IMR-90 (cell line): ENCODE measurements at regions not wholly inside any gene's neighbourhood (a gene's known extent, or its start where the extent isn't known, plus 50 kb on each side); places are given as distances from the start of the nearest gene placed in this dataset.

Experiments used
- ATAC-seq: fragments of 200-7000 bp; cut with Tn5 transposase; 2 replicates; pipeline ENCODE4 v1.9.1; 2020; ENCODE audit warnings: low read depth, mild to moderate bottlenecking, moderate library complexity
- BruUV-seq: library from RNA; stranded (reverse); fragments of 400-500 nt; replicated peaks from 2 replicates; lab custom pipeline; 2021; lab: Mats Ljungman, UMichigan
- CTCF ChIA-PET: fragments of 300-600 bp; formaldehyde crosslinking; extraction: SDS; loops from one replicate; lab custom pipeline; 2021; ENCODE audit warnings: antibody characterized with exemption; lab: Yijun Ruan, JAX
- POLR2A ChIA-PET: fragments of 300-600 bp; sonication (Branson Sonifier 250); formaldehyde crosslinking; loops from one replicate; lab custom pipeline; 2022; ENCODE audit warnings: antibody characterized with exemption; ENCODE audit not compliant: unreplicated experiment; lab: Charles Lee
- DNase-seq: peaks from one replicate; pipeline ENCODE4 v3.0.0; 2013
- H2AFZ ChIP-seq: replicated peaks from 2 replicates; pipeline ENCODE3; 2013; ENCODE audit warnings: low read length, mild to moderate bottlenecking; ENCODE audit not compliant: poor library complexity
- H2AK5ac ChIP-seq: 2 replicates; pipeline ENCODE4 v1.6.1; 2013; ENCODE audit warnings: low read depth, low read length, inconsistent platforms
- H2AK9ac ChIP-seq: replicated peaks from 2 replicates; pipeline ENCODE3; 2013; ENCODE audit warnings: mild to moderate bottlenecking, low read depth, low read length, moderate library complexity; ENCODE audit not compliant: poor library complexity
- H2BK120ac ChIP-seq: 2 replicates; pipeline ENCODE4 v1.6.1; 2013; ENCODE audit warnings: low read depth, low read length, inconsistent platforms
- H2BK15ac ChIP-seq: 3 replicates; pipeline ENCODE4 v1.6.1; 2013; ENCODE audit warnings: low read depth, low read length, inconsistent platforms
- H2BK20ac ChIP-seq: 2 replicates; pipeline ENCODE4 v1.6.1; 2013; ENCODE audit warnings: low read depth, mild to moderate bottlenecking, inconsistent platforms, low read length, moderate library complexity
- H2BK5ac ChIP-seq: 2 replicates; pipeline ENCODE4 v1.6.1; 2013; ENCODE audit warnings: mild to moderate bottlenecking, low read depth, low read length, inconsistent platforms; ENCODE audit not compliant: poor library complexity, severe bottlenecking
- H3K14ac ChIP-seq: replicated peaks from 2 replicates; pipeline ENCODE4 v1.6.1; 2013; ENCODE audit warnings: low read depth, low read length, inconsistent platforms
- H3K18ac ChIP-seq: 2 replicates; pipeline ENCODE4 v1.6.1; 2013; ENCODE audit warnings: low read depth, low read length, control low read depth
- H3K23ac ChIP-seq: 2 replicates; pipeline ENCODE4 v1.6.1; 2013; ENCODE audit warnings: low read depth, low read length, inconsistent platforms
- H3K27ac ChIP-seq: 2 replicates; pipeline ENCODE4 v1.5.1; 2013; ENCODE audit warnings: mild to moderate bottlenecking, control low read depth, low read length; ENCODE audit not compliant: insufficient read depth
- H3K27me3 ChIP-seq: 2 replicates; pipeline ENCODE4 v1.6.1; 2013; ENCODE audit warnings: low read length; ENCODE audit not compliant: control insufficient read depth, insufficient read depth
- H3K36me3 ChIP-seq: 2 replicates; pipeline ENCODE4 v1.6.1; 2013; ENCODE audit warnings: low read length, mixed read lengths; ENCODE audit not compliant: control insufficient read depth, insufficient read depth
- H3K4ac ChIP-seq: 2 replicates; pipeline ENCODE4 v1.6.1; 2013; ENCODE audit warnings: low read depth, low read length, inconsistent platforms
- H3K4me1 ChIP-seq: 2 replicates; pipeline ENCODE4 v1.6.1; 2013; ENCODE audit warnings: low read length, mixed read lengths; ENCODE audit not compliant: control insufficient read depth, insufficient read depth
- H3K4me2 ChIP-seq: 2 replicates; pipeline ENCODE4 v1.6.1; 2013; ENCODE audit warnings: low read depth, mild to moderate bottlenecking, control low read depth, low read length, moderate library complexity
- H3K4me3 ChIP-seq: 2 replicates; pipeline ENCODE4 v1.5.1; 2013; ENCODE audit warnings: low read depth, mild to moderate bottlenecking, control low read depth, low read length, moderate library complexity; ENCODE audit not compliant: insufficient read depth
- H3K56ac ChIP-seq: 2 replicates; pipeline ENCODE4 v1.6.1; 2013; ENCODE audit warnings: low read length, inconsistent platforms; ENCODE audit not compliant: insufficient read depth; ENCODE audit errors: extremely low read depth
- H3K79me1 ChIP-seq, 2 experiments: 2 replicates each; pipeline ENCODE4 v1.6.1; 2013; ENCODE audit warnings: low read length in 2 of 2, inconsistent platforms in 1 of 2, low read depth in 1 of 2
- H3K9ac ChIP-seq: 2 replicates; pipeline ENCODE4 v1.6.1; 2013; ENCODE audit warnings: low read depth, low read length, control low read depth
- H3K9me1 ChIP-seq: 2 replicates; pipeline ENCODE4 v1.6.1; 2013; ENCODE audit warnings: low read length, inconsistent platforms; ENCODE audit not compliant: insufficient read depth
- H3K9me3 ChIP-seq: 2 replicates; pipeline ENCODE4 v1.6.1; 2013; ENCODE audit warnings: low read length; ENCODE audit not compliant: control insufficient read depth, insufficient read depth
- H4K20me1 ChIP-seq: 2 replicates; pipeline ENCODE4 v1.6.1; 2013; ENCODE audit warnings: low read length, inconsistent platforms; ENCODE audit not compliant: insufficient read depth
- H4K5ac ChIP-seq: 2 replicates; pipeline ENCODE4 v1.6.1; 2013; ENCODE audit warnings: mild to moderate bottlenecking, low read depth, low read length, control low read depth
- H4K8ac ChIP-seq, 2 experiments: 2 replicates each; pipeline ENCODE4 v1.6.1; 2013; ENCODE audit warnings: low read depth in 2 of 2, low read length in 2 of 2, control low read depth in 1 of 2, inconsistent platforms in 1 of 2
- H4K91ac ChIP-seq: 2 replicates; pipeline ENCODE4 v1.6.1; 2013; ENCODE audit warnings: low read depth, low read length, inconsistent platforms; ENCODE audit not compliant: insufficient read depth
- BHLHE40 ChIP-seq: fragments of 150-350 bp; IDR thresholded peaks from 2 replicates; pipeline ENCODE4 v1.6.1; 2016; ENCODE audit warnings: mild to moderate bottlenecking, low read depth, low read length
- CEBPB ChIP-seq: IDR thresholded peaks from 2 replicates; pipeline ENCODE4 v1.6.1; 2012; ENCODE audit warnings: low read depth, low read length, improper control_type of control experiment
- CHD1 ChIP-seq: IDR thresholded peaks from 2 replicates; pipeline ENCODE4 v1.6.1; 2012; ENCODE audit warnings: low read depth, low read length, improper control_type of control experiment
- CTCF ChIP-seq: conservative IDR thresholded peaks from 2 replicates; pipeline ENCODE4 v1.5.1; 2012; ENCODE audit warnings: mild to moderate bottlenecking, low read depth, low read length, improper control_type of control experiment
- ELK1 ChIP-seq: fragments of 150-350 bp; IDR thresholded peaks from 2 replicates; pipeline ENCODE4 v1.6.1; 2016; ENCODE audit warnings: low read depth, mild to moderate bottlenecking, low read length, moderate library complexity, borderline replicate concordance
- FOS ChIP-seq: fragments of 150-350 bp; IDR thresholded peaks from 2 replicates; pipeline ENCODE4 v1.6.1; 2016; ENCODE audit warnings: low read depth, low read length
- MAFK ChIP-seq: IDR thresholded peaks from 2 replicates; pipeline ENCODE4 v1.6.1; 2012; ENCODE audit warnings: low read depth, low read length, improper control_type of control experiment
- MAZ ChIP-seq: IDR thresholded peaks from 2 replicates; pipeline ENCODE4 v1.6.1; 2012; ENCODE audit warnings: low read depth, mild to moderate bottlenecking, low read length, improper control_type of control experiment, moderate library complexity, borderline replicate concordance
- MXI1 ChIP-seq: IDR thresholded peaks from 2 replicates; pipeline ENCODE4 v1.6.1; 2012; ENCODE audit warnings: low read depth, mild to moderate bottlenecking, low read length, moderate library complexity, borderline replicate concordance
- NFE2L2 ChIP-seq: fragments of 150-350 bp; IDR thresholded peaks from 2 replicates; pipeline ENCODE4 v1.6.1; 2016; ENCODE audit warnings: low read depth, mild to moderate bottlenecking, low read length
- POLR2A ChIP-seq: IDR thresholded peaks from 2 replicates; pipeline ENCODE4 v1.6.1; 2012; ENCODE audit warnings: mild to moderate bottlenecking, low read depth, low read length
- RAD21 ChIP-seq: IDR thresholded peaks from 2 replicates; pipeline ENCODE4 v1.6.1; 2012; ENCODE audit warnings: low read length, improper control_type of control experiment
- RCOR1 ChIP-seq: IDR thresholded peaks from 2 replicates; pipeline ENCODE4 v1.6.1; 2012; ENCODE audit warnings: mild to moderate bottlenecking, low read length, improper control_type of control experiment; ENCODE audit not compliant: insufficient replicate concordance
- RFX5 ChIP-seq: IDR thresholded peaks from 2 replicates; pipeline ENCODE4 v1.8.0; 2012; ENCODE audit warnings: low read depth, mild to moderate bottlenecking, low read length, moderate library complexity
- SMC3 ChIP-seq: fragments of 150-350 bp; IDR thresholded peaks from 2 replicates; pipeline ENCODE4 v1.6.1; 2016; ENCODE audit warnings: low read depth, mild to moderate bottlenecking, antibody characterized with exemption, low read length, moderate library complexity
- USF2 ChIP-seq: fragments of 150-350 bp; IDR thresholded peaks from 2 replicates; pipeline ENCODE4 v1.6.1; 2017; ENCODE audit warnings: mild to moderate bottlenecking, antibody characterized with exemption, low read length, low read depth
- WGBS, 2 experiments: methylation state at CpG; one replicate each; pipeline versions ENCODE4 v1.1.5 to v1.1.7; 2013; ENCODE audit warnings: missing lambda C conversion rate in 2 of 2; ENCODE audit not compliant: insufficient read length in 1 of 2; ENCODE audit errors: extremely low coverage in 2 of 2; 5-methylcytosine and 5-hydroxymethylcytosine counted together
- dilution Hi-C: fragments of 300-500 bp; cut with HindIII; formaldehyde crosslinking; loops from one replicate; pipeline ENCODE4 v1.14.3; 2018; ENCODE audit warnings: low sequenced_read_pairs; ENCODE audit not compliant: unreplicated experiment
- in situ Hi-C: fragments of 300-500 bp; cut with MboI; formaldehyde crosslinking; loops from 3 replicates; pipeline ENCODE4 v1.14.3; 2019; ENCODE audit warnings: low sequenced_read_pairs, inconsistent platforms, mixed read lengths
- intact Hi-C: fragments of 100-400 bp; cut with micrococcal nuclease; formaldehyde crosslinking; loops from 2 replicates; pipeline ENCODE4 v1.10.0; 2022

- no peak for DNase-seq
- no TSS peak for BruUV-seq
- in situ Hi-C loops: no loop called here
- H4K91ac ChIP-seq: no peak overlapping the region
- dilution Hi-C loops: no loop called here
- no peak overlapping the region for H4K8ac ChIP-seq
- H4K5ac ChIP-seq: no peak overlapping the region
- H2AK5ac ChIP-seq: no peak overlapping the region
- intact Hi-C loops: no loop called here
- no peaks in the 10 kb centered on the region for H3K9me1 ChIP-seq
- no peaks in the 10 kb centered on the region for H4K20me1 ChIP-seq
- H3K4ac ChIP-seq: no peak overlapping the region
- H2AFZ ChIP-seq: no peak overlapping the region
- 43% methylated on average over 1 of the region's 5 CpGs; no CpG with 5 or more reads in 1 of the 2 experiments for WGBS, 2 experiments
- H2BK20ac ChIP-seq: no peak overlapping the region
- no peak overlapping the region for H3K4me2 ChIP-seq
- H3K9me3 ChIP-seq: no peaks in the 10 kb centered on the region
- H3K14ac ChIP-seq: no peak overlapping the region
- TF ChIP-seq NFE2L2 (no peak), MAFK (no peak), CEBPB (no peak), FOS (no peak), CHD1 (no peak), ELK1 (no peak), MXI1 (no peak), MAZ (no peak), RCOR1 (no peak), BHLHE40 (no peak), RFX5 (no peak), CTCF (no peak), RAD21 (no peak), POLR2A (no peak), SMC3 (no peak), USF2 (no peak)
- no peak overlapping the region for H2BK15ac ChIP-seq
- POLR2A ChIA-PET: interaction anchor here (0.5 kb wide), 1 partner anchor 47 kb away, joined by 3 read pairs; no protein-coding TSS in a partner anchor
- no peak overlapping the region for H3K4me3 ChIP-seq
- no peak overlapping the region for H2AK9ac ChIP-seq
- no peak overlapping the region for H2BK120ac ChIP-seq
- H3K18ac ChIP-seq: no peak overlapping the region
- H3K36me3 ChIP-seq: no peaks in the 10 kb centered on the region
- H3K9ac ChIP-seq: no peak overlapping the region
- H2BK5ac ChIP-seq: no peak overlapping the region
- H3K23ac ChIP-seq: no peak overlapping the region
- no peak overlapping the region for H3K56ac ChIP-seq
- no peak for ATAC-seq
- CTCF ChIA-PET: no interaction called here
- H3K27ac ChIP-seq: no peak overlapping the region
- no peaks in the 10 kb centered on the region for H3K79me1 ChIP-seq
- no peaks in the 10 kb centered on the region for H3K27me3 ChIP-seq
- no peaks in the 10 kb centered on the region for H3K4me1 ChIP-seq
These were observed 100.8 kb downstream of the RRAGC start for GRCh38 chr1:38758820-38759219.
